A549 (cell line): ENCODE measurements at regions not wholly inside any gene's neighbourhood (a gene's known extent, or its start where the extent isn't known, plus 50 kb on each side); places are given as distances from the start of the nearest gene placed in this dataset.

ENCODE experiments used
- ATAC-seq, 2 experiments: fragments of 200-7000 bp in 1 of 2; fragments of >200 bp in 1 of 2; cut with Nextera tagmentation in 1 of 2; cut with Tn5 transposase in 1 of 2; 3 replicates each; pipeline versions ENCODE4 v1.8.0 to v1.9.1; 2018 to 2020; ENCODE audit warnings: mild to moderate bottlenecking in 1 of 2, moderate library complexity in 1 of 2
- CTCF ChIA-PET: fragments of 300-600 bp; sonication (Branson Sonifier 250); formaldehyde crosslinking; extraction: SDS; loops from one replicate; lab custom pipeline; 2021; ENCODE audit warnings: antibody characterized with exemption, inconsistent platforms; lab: Yijun Ruan, JAX
- POLR2A ChIA-PET: fragments of 350-600 bp; formaldehyde crosslinking; extraction: SDS; loops from one replicate; lab custom pipeline; 2021; ENCODE audit warnings: antibody characterized with exemption, inconsistent platforms; lab: Yijun Ruan, JAX
- DNase-seq, 2 experiments: peaks; one replicate each; pipeline versions ENCODE4 v3.0.0 to v3.0.0-alpha.2; 2011 to 2016; ENCODE audit warnings: low read depth in 1 of 2, low spot score in 1 of 2
- FAIRE-seq: peaks from 2 replicates; lab custom pipeline; 2011; peaks lifted over from hg19 to GRCh38; lab: Jason Lieb, UNC
- H3K27ac ChIP-seq, 2 experiments: fragments of >200 bp; sonication (Bioruptor Twin); formaldehyde crosslinking; 3 replicates each; pipeline ENCODE4 v1.5.1; 2016 to 2017
- H3K4me1 ChIP-seq: fragments of >200 bp; sonication (Bioruptor Twin); formaldehyde crosslinking; 3 replicates; pipeline ENCODE4 v1.6.1; 2016
- H3K4me2 ChIP-seq: fragments of >200 bp; sonication (Bioruptor Twin); formaldehyde crosslinking; 3 replicates; pipeline ENCODE4 v1.6.1; 2016
- H3K4me3 ChIP-seq: fragments of >200 bp; sonication (Bioruptor Twin); formaldehyde crosslinking; 3 replicates; pipeline ENCODE4 v1.5.1; 2016
- H3K9me3 ChIP-seq: fragments of >200 bp; sonication (Bioruptor Twin); formaldehyde crosslinking; 3 replicates; pipeline ENCODE4 v1.6.1; 2016
- BCL3 ChIP-seq: fragments of >200 bp; sonication (Bioruptor Twin); formaldehyde crosslinking; IDR thresholded peaks from 3 replicates; pipeline ENCODE4 v1.6.1; 2016
- BHLHE40 ChIP-seq: IDR thresholded peaks from 2 replicates; pipeline ENCODE4 v1.6.1; 2012; ENCODE audit warnings: low read depth, low read length, inconsistent platforms
- CBX8 ChIP-seq: fragments of 200-600 bp; sonication (generic); IDR thresholded peaks from 2 replicates; pipeline ENCODE4 v1.6.1; 2016
- CTCF ChIP-seq: fragments of >200 bp; sonication (Bioruptor Twin); formaldehyde crosslinking; IDR thresholded peaks from 3 replicates; pipeline ENCODE4 v1.5.1; 2016
- E2F6 ChIP-seq: IDR thresholded peaks from 2 replicates; pipeline ENCODE4 v1.6.1; 2012; ENCODE audit warnings: low read depth, borderline replicate concordance
- EP300 ChIP-seq, 2 experiments: fragments of >200 bp; sonication (Bioruptor Twin); formaldehyde crosslinking; IDR thresholded peaks; 2 replicates in 1 of 2; 3 replicates in 1 of 2; pipeline ENCODE4 v1.6.1; 2016 to 2017
- FOSB ChIP-seq: fragments of 250-450 bp; sonication (Bioruptor Pico); IDR thresholded peaks from 2 replicates; pipeline ENCODE4 v1.5.0; 2020; ENCODE audit warnings: mild to moderate bottlenecking, moderate library complexity
- HES2 ChIP-seq: fragments of >200 bp; sonication (Bioruptor Twin); formaldehyde crosslinking; IDR thresholded peaks from 2 replicates; pipeline ENCODE4 v1.6.1; 2016
- JUN ChIP-seq, 2 experiments: fragments of >200 bp; sonication (Bioruptor Twin); formaldehyde crosslinking; IDR thresholded peaks; 2 replicates in 1 of 2; 3 replicates in 1 of 2; pipeline ENCODE4 v1.6.1; 2016 to 2017
- MAX ChIP-seq: IDR thresholded peaks from 2 replicates; pipeline ENCODE4 v1.6.1; 2012
- NFE2L2 ChIP-seq: fragments of 150-350 bp; conservative IDR thresholded peaks from 2 replicates; pipeline ENCODE4 v1.6.1; 2014; ENCODE audit warnings: low read length
- PBX3 ChIP-seq: IDR thresholded peaks from 2 replicates; pipeline ENCODE4 v1.6.1; 2012
- POLR2A ChIP-seq: IDR thresholded peaks from 2 replicates; pipeline ENCODE4 v1.6.1; 2012; ENCODE audit warnings: mild to moderate bottlenecking, low read length
- RARB ChIP-seq: fragments of 250-450 bp; sonication (Bioruptor Pico); IDR thresholded peaks from 2 replicates; pipeline ENCODE4 v1.8.0; 2021; ENCODE audit warnings: mild to moderate bottlenecking, moderate library complexity
- REST ChIP-seq: fragments of 200-600 bp; sonication (generic); IDR thresholded peaks from 2 replicates; pipeline ENCODE4 v1.6.1; 2016; ENCODE audit warnings: antibody characterized with exemption, mild to moderate bottlenecking, moderate library complexity
- RFX5 ChIP-seq: fragments of 450-650 bp; IDR thresholded peaks from 2 replicates; pipeline ENCODE4 v1.7.1; 2014; ENCODE audit warnings: antibody characterized with exemption, mild to moderate bottlenecking, moderate library complexity
- RNF2 ChIP-seq: fragments of 200-600 bp; sonication (generic); IDR thresholded peaks from 2 replicates; pipeline ENCODE4 v1.6.1; 2016; ENCODE audit warnings: low read depth, mild to moderate bottlenecking, antibody characterized with exemption, moderate library complexity, borderline replicate concordance
- SREBF2 ChIP-seq: fragments of 450-650 bp; IDR thresholded peaks from 2 replicates; pipeline ENCODE4 v1.6.1; 2014; ENCODE audit warnings: mild to moderate bottlenecking, moderate library complexity
- ZC3H11A ChIP-seq: fragments of 450-650 bp; IDR thresholded peaks from 2 replicates; pipeline ENCODE4 v1.6.1; 2014; ENCODE audit warnings: antibody characterized with exemption, mild to moderate bottlenecking
- ZFP36 ChIP-seq: fragments of 450-650 bp; IDR thresholded peaks from 2 replicates; pipeline ENCODE4 v1.6.1; 2014; ENCODE audit warnings: borderline replicate concordance; ENCODE audit not compliant: partially characterized antibody
- WGBS: methylation state at CpG from one replicate; pipeline ENCODE4 v1.1.6; 2017; ENCODE audit errors: missing lambda C conversion rate; 5-methylcytosine and 5-hydroxymethylcytosine counted together

GRCh38 chr2:125572660-125573059, 1083.3 kb upstream of the GYPC start:
- Histone ChIP-seq H3K4me1 (no peaks in the 10 kb centered on the region), H3K4me2 (no peak overlapping the region), H3K9me3 (no peaks in the 10 kb centered on the region), H3K27ac (no peak overlapping the region), H3K4me3 (no peak overlapping the region)
- WGBS = 3% methylated on average over 2 of the region's 2 CpGs
- no peak for FAIRE-seq
- ChIA-PET POLR2A (no interaction called here), CTCF (no interaction called here)
- TF ChIP-seq MAX (no peak), EP300 (IDR thresholded peaks at IDR 0.05) (no peak), JUN (IDR thresholded peaks at IDR 0.05) (no peak)
- no peak for DNase-seq
- ATAC-seq = no peak

GRCh38 chr2:125573432-125573831, 1082.5 kb upstream of the GYPC start:
- FAIRE-seq (no peak), ATAC-seq (no peak), DNase-seq (no peak)
- Histone ChIP-seq H3K4me2 (no peak overlapping the region), H3K4me1 (no peaks in the 10 kb centered on the region), H3K9me3 (no peaks in the 10 kb centered on the region), H3K27ac (no peak overlapping the region), H3K4me3 (no peak overlapping the region)
- WGBS = 0% methylated on average over 2 of the region's 2 CpGs
- POLR2A ChIA-PET = no interaction called here
- no peak for TF ChIP-seq SREBF2
- TF ChIP-seq HES2 = no peak
- TF ChIP-seq RFX5 = no peak
- no peak for TF ChIP-seq REST
- TF ChIP-seq ZFP36 = no peak
- no peak for TF ChIP-seq E2F6
- TF ChIP-seq RARB (CRISPR knock-in tag) = no peak
- TF ChIP-seq CTCF = no peak
- no peak for TF ChIP-seq CBX8
- TF ChIP-seq BCL3 = no peak
- TF ChIP-seq FOSB (CRISPR knock-in tag) = no peak
- TF ChIP-seq NFE2L2 = no peak
- no peak for TF ChIP-seq ZC3H11A
- no peak for TF ChIP-seq RNF2
- no peak for TF ChIP-seq PBX3
- TF ChIP-seq POLR2A = no peak
- no peak for TF ChIP-seq BHLHE40
- no peak for TF ChIP-seq JUN (IDR thresholded peaks at IDR 0.05)
- CTCF ChIA-PET = no interaction called here
